Suprapubic skin (tissue), 4 donors: ENCODE measurements at regions not wholly inside any gene's neighbourhood (a gene's known extent, or its start where the extent isn't known, plus 50 kb on each side); places are given as distances from the start of the nearest gene placed in this dataset.

Source experiments
- CTCF ChIP-seq, 2 donors: fragments of 200-600 bp in 1 of 2; fragments of 450-650 bp in 1 of 2; sonication (generic) in 1 of 2; IDR thresholded peaks; one replicate each; pipeline ENCODE4 v1.5.1; 2016 to 2019; ENCODE audit warnings: antibody characterized with exemption in 2 of 2, mild to moderate bottlenecking in 1 of 2, moderate library complexity in 1 of 2
- POLR2A ChIP-seq, 2 donors: fragments of 450-650 bp; IDR thresholded peaks; one replicate each; pipeline ENCODE4 v1.6.1; 2017; ENCODE audit warnings: antibody characterized with exemption in 2 of 2, mild to moderate bottlenecking in 2 of 2, moderate library complexity in 2 of 2
- POLR2AphosphoS5 ChIP-seq, 3 donors: sonication (generic); formaldehyde crosslinking; IDR thresholded peaks; one replicate each; pipeline ENCODE4 v1.6.1; 2017; ENCODE audit warnings: antibody characterized with exemption in 3 of 3

- TF ChIP-seq CTCF (IDR thresholded peaks at IDR 0.05): no peak
- TF ChIP-seq POLR2A (IDR thresholded peaks at IDR 0.05): no peak
- TF ChIP-seq POLR2AphosphoS5 (IDR thresholded peaks at IDR 0.05): no peak
Measured at GRCh38 chr5:6308683-6309082, 69.7 kb downstream of the MED10 start.
